HFF-Myc (cell line): ENCODE measurements at regions not wholly inside any gene's neighbourhood (a gene's known extent, or its start where the extent isn't known, plus 50 kb on each side); places are given as distances from the start of the nearest gene placed in this dataset.
"Not testable (repeated sequence)": the region's sequence is repeated elsewhere in the genome, so short reads cannot be mapped to it uniquely, and the experiment has no call there.

ENCODE experiments used
- DNase-seq: peaks from one replicate; pipeline ENCODE4 v3.0.0-alpha.2; 2011; ENCODE audit warnings: low read depth; ENCODE audit errors: extremely low read depth
- H3K4me3 ChIP-seq: replicated peaks from 2 replicates; pipeline ENCODE4 v1.5.1; 2011; ENCODE audit warnings: low read depth, mild to moderate bottlenecking, control low read depth, low read length
- CTCF ChIP-seq: IDR thresholded peaks from 2 replicates; pipeline ENCODE4 v1.5.1; 2012; ENCODE audit warnings: mild to moderate bottlenecking, low read depth, low read length, control low read depth; ENCODE audit errors: missing control alignments

DNA sequence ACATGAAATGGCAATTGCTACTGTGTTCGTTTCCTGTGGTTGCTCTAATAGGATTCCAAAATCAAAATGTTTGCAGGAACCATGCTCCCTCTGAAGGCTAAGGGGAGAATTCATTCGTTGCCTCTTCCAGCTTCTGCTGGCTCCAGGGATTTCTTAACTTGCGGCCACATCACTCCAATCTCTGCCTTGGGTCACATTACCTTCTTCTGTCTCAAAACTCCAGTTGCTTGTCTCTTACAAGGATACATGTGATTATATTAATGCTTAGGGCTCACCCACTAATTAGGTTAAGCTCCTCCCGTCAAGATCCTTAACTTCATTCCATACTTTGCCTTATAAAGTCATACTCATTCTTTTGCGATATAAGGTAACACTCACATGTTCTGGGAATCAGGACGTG lies 208.4 kb downstream of the RBM46 start:
- no peak overlapping the region for H3K4me3 ChIP-seq
- no peak for TF ChIP-seq CTCF
- no peak for DNase-seq

- not testable (repeated sequence) for H3K4me3 ChIP-seq, DNase-seq
These were observed 210.6 kb upstream of the NPY2R start for GRCh38 chr4:154997866-154998265.

- TF ChIP-seq CTCF: no peak
- no peak overlapping the region for H3K4me3 ChIP-seq
- DNase-seq: no peak
These were observed 210.2 kb upstream of the NPY2R start for GRCh38 chr4:154998284-154998683.

GRCh38 chr4:154998773-154999172 lies 209.7 kb upstream of the NPY2R start:
- no peak for DNase-seq
- no peak for TF ChIP-seq CTCF
- H3K4me3 ChIP-seq: no peak overlapping the region

GRCh38 chr4:154999950-155000578 lies 208.4 kb upstream of the NPY2R start:
- DNase-seq: no peak
- no peak for TF ChIP-seq CTCF

GRCh38 chr4:155001251-155001650 lies 207.2 kb upstream of the NPY2R start:
- DNase-seq: no peak
- no peak for TF ChIP-seq CTCF
- H3K4me3 ChIP-seq: no peak overlapping the region

More at GRCh38 chr4:154999950-155000578, 208.4 kb upstream of the NPY2R start:
- H3K4me3 ChIP-seq: no peak overlapping the region

DNA sequence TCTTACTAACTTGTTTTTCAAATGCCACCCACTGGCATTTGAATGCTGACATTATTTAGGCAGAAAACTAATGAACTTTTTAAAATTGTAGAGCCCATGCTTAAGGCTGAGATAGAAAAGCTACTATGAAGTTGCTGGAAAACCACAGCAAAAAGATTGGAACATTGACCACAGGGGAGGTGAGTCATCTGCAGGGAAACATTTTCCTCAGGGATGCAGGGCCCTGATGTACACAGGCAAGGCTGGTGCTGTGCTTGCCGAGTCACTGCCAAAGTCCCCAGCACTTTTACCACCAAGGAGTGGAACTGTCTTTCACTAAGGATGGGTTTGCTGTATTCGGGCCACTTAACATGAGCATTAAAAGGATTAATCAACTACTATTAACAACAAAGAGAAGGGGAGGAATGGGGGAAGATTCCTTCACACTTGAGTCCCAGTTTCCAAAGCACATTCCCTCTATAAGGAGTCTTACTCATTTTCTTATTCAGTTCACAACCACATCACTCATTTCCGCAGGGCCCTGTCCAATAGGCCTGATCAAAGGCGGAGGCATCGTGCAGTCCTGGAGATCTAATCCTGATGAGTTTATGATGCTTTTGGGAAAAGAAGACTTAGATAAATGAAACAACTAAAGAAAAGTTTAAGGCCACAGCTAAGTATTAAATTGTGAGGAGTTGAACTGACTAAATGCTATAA lies 202.9 kb upstream of the NPY2R start:
- DNase-seq: no peak
- H3K4me3 ChIP-seq: no peak overlapping the region
- no peak for TF ChIP-seq CTCF
